IPS DF 6.9 (cell line): ENCODE measurements at regions not wholly inside any gene's neighbourhood (a gene's known extent, or its start where the extent isn't known, plus 50 kb on each side); places are given as distances from the start of the nearest gene placed in this dataset.

Source experiments
- DNase-seq: peaks from one replicate; pipeline ENCODE4 v3.0.0-alpha.2; 2013; ENCODE audit warnings: low read depth, low spot score
- H3K27ac ChIP-seq: one replicate; pipeline ENCODE4 v1.5.1; 2013; ENCODE audit warnings: low read length, control low read depth
- H3K27me3 ChIP-seq: 2 replicates; pipeline ENCODE4 v1.6.1; 2013; ENCODE audit warnings: mild to moderate bottlenecking, low read length; ENCODE audit not compliant: control insufficient read depth, insufficient read depth
- H3K36me3 ChIP-seq: 2 replicates; pipeline ENCODE4 v1.6.1; 2013; ENCODE audit warnings: low read length; ENCODE audit not compliant: control insufficient read depth, insufficient read depth
- H3K4me1 ChIP-seq: 2 replicates; pipeline ENCODE4 v1.6.1; 2013; ENCODE audit warnings: low read length; ENCODE audit not compliant: control insufficient read depth, insufficient read depth
- H3K4me3 ChIP-seq: 2 replicates; pipeline ENCODE4 v1.5.1; 2013; ENCODE audit warnings: mild to moderate bottlenecking, low read length
- H3K9me3 ChIP-seq: 2 replicates; pipeline ENCODE4 v1.6.1; 2013; ENCODE audit warnings: low read length, inconsistent platforms; ENCODE audit not compliant: control insufficient read depth, insufficient read depth
- WGBS: extraction: QIAGEN DNeasy Blood & Tissue Kit; methylation state at CpG from one replicate; pipeline ENCODE4 v1.1.7; 2013; ENCODE audit warnings: mixed read lengths, missing lambda C conversion rate; ENCODE audit not compliant: insufficient read length, insufficient coverage; 5-methylcytosine and 5-hydroxymethylcytosine counted together

- Histone ChIP-seq H3K4me3 (no peak overlapping the region), H3K36me3 (no peaks in the 10 kb centered on the region), H3K9me3 (no peaks in the 10 kb centered on the region), H3K27me3 (no peaks in the 10 kb centered on the region), H3K27ac (no peak overlapping the region), H3K4me1 (peaks cover under 1% of the 10 kb centered on the region; the same call in 1 of the 2 replicates)
- WGBS: no CpG with 5 or more reads among the region's 3 CpGs
- DNase-seq: no peak
These were observed 329.7 kb downstream of the CYRIA start for GRCh38 chr2:16335947-16336346.

DNA sequence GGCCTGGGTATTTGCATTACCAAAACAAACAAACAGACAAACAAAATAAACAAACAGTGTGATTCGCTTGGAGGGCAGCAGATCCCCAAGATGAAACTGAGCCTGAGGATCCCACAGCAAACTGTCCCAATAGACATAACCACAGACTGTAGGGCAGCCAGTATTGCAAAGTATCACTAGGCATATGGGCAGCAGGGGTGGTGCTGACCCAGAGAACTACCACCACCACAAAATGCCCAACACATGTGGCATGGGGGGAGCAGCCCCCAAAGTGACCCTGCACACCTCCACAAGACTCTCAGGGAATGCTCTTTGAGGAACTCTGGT lies 330.1 kb downstream of the CYRIA start:
- Histone ChIP-seq H3K4me1 (peaks cover 2% of the 10 kb centered on the region; the same call in 1 of the 2 replicates), H3K36me3 (no peaks in the 10 kb centered on the region), H3K27ac (no peak overlapping the region), H3K27me3 (no peaks in the 10 kb centered on the region), H3K9me3 (no peaks in the 10 kb centered on the region), H3K4me3 (no peak overlapping the region)
- WGBS: no CpG with 5 or more reads among the region's 1 CpG
- DNase-seq: no peak

GRCh38 chr2:16334886-16335603 lies 330.6 kb downstream of the CYRIA start:
- Histone ChIP-seq H3K27me3 (no peaks in the 10 kb centered on the region), H3K4me3 (no peak overlapping the region), H3K9me3 (no peaks in the 10 kb centered on the region), H3K4me1 (peaks cover 2% of the 10 kb centered on the region; the same call in 1 of the 2 replicates), H3K36me3 (no peaks in the 10 kb centered on the region), H3K27ac (no peak overlapping the region)
- DNase-seq: no peak
- WGBS: no CpG with 5 or more reads among the region's 2 CpGs

GRCh38 chr2:16334366-16334765 lies 331.3 kb downstream of the CYRIA start:
- Histone ChIP-seq H3K36me3 (no peaks in the 10 kb centered on the region), H3K9me3 (no peaks in the 10 kb centered on the region), H3K4me1 (peaks cover 2% of the 10 kb centered on the region; the same call in 1 of the 2 replicates), H3K27me3 (no peaks in the 10 kb centered on the region), H3K27ac (no peak overlapping the region), H3K4me3 (no peak overlapping the region)
- no CpG with 5 or more reads among the region's 1 CpG for WGBS
- no peak for DNase-seq

DNA sequence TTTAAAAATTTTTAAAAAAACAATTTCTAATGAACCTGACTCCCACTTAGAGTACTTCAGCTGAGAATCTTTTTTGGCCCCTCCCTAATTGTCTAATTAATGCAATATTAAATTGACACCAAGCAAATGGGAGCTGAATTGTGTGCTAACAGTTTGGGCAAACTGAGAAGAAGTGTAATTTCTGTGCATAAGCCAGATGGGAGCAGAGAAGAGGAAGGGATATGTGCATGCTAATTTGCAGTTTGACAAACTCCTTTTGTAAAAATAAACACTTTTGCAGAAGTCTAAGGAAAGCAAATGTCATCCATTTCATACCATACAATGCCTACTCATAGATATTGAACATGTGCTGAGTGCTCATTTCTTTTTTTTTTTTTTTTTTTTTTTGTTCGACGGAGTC lies 332.0 kb downstream of the CYRIA start:
- Histone ChIP-seq H3K27me3 (no peaks in the 10 kb centered on the region), H3K9me3 (no peaks in the 10 kb centered on the region), H3K4me1 (peaks cover 2% of the 10 kb centered on the region; the same call in 1 of the 2 replicates), H3K4me3 (no peak overlapping the region), H3K27ac (no peak overlapping the region), H3K36me3 (no peaks in the 10 kb centered on the region)
- no CpG with 5 or more reads among the region's 2 CpGs for WGBS
- no peak for DNase-seq

- Histone ChIP-seq H3K27ac (no peak overlapping the region), H3K4me3 (no peak overlapping the region), H3K9me3 (no peaks in the 10 kb centered on the region), H3K4me1 (peaks cover 2% of the 10 kb centered on the region; the same call in 1 of the 2 replicates), H3K27me3 (no peaks in the 10 kb centered on the region), H3K36me3 (no peaks in the 10 kb centered on the region)
- no peak for DNase-seq
- no CpG with 5 or more reads among the region's 8 CpGs for WGBS
These were observed 332.7 kb downstream of the CYRIA start for GRCh38 chr2:16332681-16333557.

- Histone ChIP-seq H3K36me3 (no peaks in the 10 kb centered on the region), H3K27me3 (no peaks in the 10 kb centered on the region), H3K9me3 (no peaks in the 10 kb centered on the region), H3K4me1 (peaks cover 3% of the 10 kb centered on the region; the same call in 1 of the 2 replicates), H3K27ac (no peak overlapping the region), H3K4me3 (no peak overlapping the region)
- DNase-seq: no peak
- WGBS: no CpG with 5 or more reads among the region's 2 CpGs
These were observed 333.9 kb downstream of the CYRIA start for GRCh38 chr2:16331772-16332171.

DNA sequence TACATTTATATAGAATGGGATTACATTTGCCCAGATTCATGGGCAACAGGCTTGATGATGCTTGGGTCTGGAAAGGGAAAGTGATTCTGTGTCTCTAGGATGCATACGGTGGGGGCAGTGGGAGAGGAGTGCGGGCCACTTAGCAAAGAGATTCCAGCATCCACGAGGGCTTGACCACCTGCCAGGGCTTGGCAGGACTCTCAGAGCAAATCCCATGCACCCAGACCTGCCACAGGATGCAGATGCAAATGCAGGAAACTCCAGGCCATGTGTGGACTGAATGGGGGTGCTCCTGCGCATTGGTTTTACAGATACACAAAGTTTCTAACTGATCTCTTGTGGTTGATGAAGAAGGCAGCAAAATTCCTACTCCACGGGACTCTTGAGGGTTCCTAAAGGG lies 334.7 kb downstream of the CYRIA start:
- H3K9me3 ChIP-seq: no peaks in the 10 kb centered on the region
- H3K36me3 ChIP-seq: no peaks in the 10 kb centered on the region
- DNase-seq: no peak
- peaks cover 3% of the 10 kb centered on the region; the same call in 1 of the 2 replicates for H3K4me1 ChIP-seq
- H3K4me3 ChIP-seq: no peak overlapping the region
- no peaks in the 10 kb centered on the region for H3K27me3 ChIP-seq
- no CpG with 5 or more reads among the region's 5 CpGs for WGBS
- no peak overlapping the region for H3K27ac ChIP-seq

DNA sequence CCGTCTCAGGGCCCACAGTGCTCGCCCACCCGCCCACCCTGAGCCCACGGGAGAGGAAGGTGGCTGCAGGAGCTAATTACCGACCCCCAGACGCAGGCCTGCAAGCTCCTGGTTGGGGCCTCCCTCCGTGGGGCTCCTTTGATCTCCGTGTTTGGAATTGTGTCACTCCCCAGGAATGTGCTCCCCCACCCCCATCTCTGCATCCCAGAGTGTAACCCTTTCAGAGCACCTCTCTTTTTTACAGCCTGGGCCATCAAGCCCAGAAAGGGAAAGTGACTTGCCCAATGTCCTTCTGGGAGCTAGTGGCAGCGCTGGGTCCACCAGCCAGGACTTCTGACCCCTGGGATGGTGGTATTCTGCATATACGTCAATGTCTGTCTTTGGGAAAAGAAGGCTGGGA lies 335.1 kb downstream of the CYRIA start:
- no CpG with 5 or more reads among the region's 10 CpGs for WGBS

GRCh38 chr2:16330012-16330411 lies 335.6 kb downstream of the CYRIA start:
- WGBS: no CpG with 5 or more reads among the region's 8 CpGs
- no peaks in the 10 kb centered on the region for H3K9me3 ChIP-seq
- DNase-seq: no peak

More for the DNA sequence above, 335.1 kb downstream of the CYRIA start:
- H3K36me3 ChIP-seq: no peaks in the 10 kb centered on the region
- no peak overlapping the region for H3K27ac ChIP-seq
- no peak overlapping the region for H3K4me3 ChIP-seq
- H3K27me3 ChIP-seq: no peaks in the 10 kb centered on the region
- H3K4me1 ChIP-seq: peaks cover 3% of the 10 kb centered on the region; the same call in 1 of the 2 replicates
- no peaks in the 10 kb centered on the region for H3K9me3 ChIP-seq
- DNase-seq: peak; percentile 43

More at GRCh38 chr2:16330012-16330411, 335.6 kb downstream of the CYRIA start:
- Histone ChIP-seq H3K4me3 (no peak overlapping the region), H3K4me1 (peaks cover 5% of the 10 kb centered on the region; the same call in 1 of the 2 replicates), H3K36me3 (no peaks in the 10 kb centered on the region), H3K27me3 (no peaks in the 10 kb centered on the region), H3K27ac (no peak overlapping the region)
